ENCODE measurements at regions not wholly inside any gene's neighbourhood (a gene's known extent, or its start where the extent isn't known, plus 50 kb on each side); places are given as distances from the start of the nearest gene placed in this dataset.

- H3K9ac ChIP-seq (ENCODE audit: low read length): no peak overlapping the region
- H3K27me3 ChIP-seq (ENCODE audit: low read length): no peaks in the 10 kb centered on the region
- no peaks in the 10 kb centered on the region for H3K9me3 ChIP-seq (ENCODE audit: insufficient read depth, low read length)
- no peak overlapping the region for H3K4me2 ChIP-seq (ENCODE audit: low read depth, low read length, poor library complexity, severe bottlenecking)
- H3K27ac ChIP-seq (ENCODE audit: low read depth, low read length): no peak overlapping the region
- H3F3A ChIP-seq (ENCODE audit: insufficient read depth): no peaks in the 10 kb centered on the region
- H3K9me2 ChIP-seq (replicated peaks; ENCODE audit: insufficient read depth, low read length): no peaks in the 10 kb centered on the region
- H3K4me3 ChIP-seq (ENCODE audit: insufficient read depth, low read length, poor library complexity, severe bottlenecking): no peak overlapping the region
- H2AFZ ChIP-seq (ENCODE audit: low read depth, low read length, severe bottlenecking): no peak overlapping the region
- no peaks in the 10 kb centered on the region for H4K20me1 ChIP-seq (ENCODE audit: low read depth, low read length)
- H3K36me3 ChIP-seq (ENCODE audit: low read length): no peaks in the 10 kb centered on the region
- no peak for TF ChIP-seq CTCF (IDR thresholded peaks at IDR 0.05; ENCODE audit: insufficient read depth, low read length, poor library complexity, severe bottlenecking)
- no peak for TF ChIP-seq EZH2phosphoT487 (conservative IDR thresholded peaks at IDR 0.05; ENCODE audit: low read length)
- H3K79me2 ChIP-seq (ENCODE audit: insufficient read depth, low read length): no peaks in the 10 kb centered on the region
These were observed 50.2 kb upstream of the CPNE4 start for GRCh38 chr3:132084982-132085381.

GRCh38 chr3:132087356-132087755, 52.5 kb upstream of the CPNE4 start:
- H2AFZ ChIP-seq (ENCODE audit: low read depth, low read length, severe bottlenecking): no peak overlapping the region
- no peak overlapping the region for H3K4me2 ChIP-seq (ENCODE audit: low read depth, low read length, poor library complexity, severe bottlenecking)
- no peaks in the 10 kb centered on the region for H3K9me2 ChIP-seq (replicated peaks; ENCODE audit: insufficient read depth, low read length)
- H3K79me2 ChIP-seq (ENCODE audit: insufficient read depth, low read length): no peaks in the 10 kb centered on the region
- H4K20me1 ChIP-seq (ENCODE audit: low read depth, low read length): no peaks in the 10 kb centered on the region
- TF ChIP-seq EZH2phosphoT487 (conservative IDR thresholded peaks at IDR 0.05; ENCODE audit: low read length) (no peak), CTCF (IDR thresholded peaks at IDR 0.05; ENCODE audit: insufficient read depth, low read length, poor library complexity, severe bottlenecking) (no peak)
- H3K36me3 ChIP-seq (ENCODE audit: low read length): no peaks in the 10 kb centered on the region
- H3K9ac ChIP-seq (ENCODE audit: low read length): no peak overlapping the region
- H3K4me3 ChIP-seq (ENCODE audit: insufficient read depth, low read length, poor library complexity, severe bottlenecking): no peak overlapping the region
- no peaks in the 10 kb centered on the region for H3F3A ChIP-seq (ENCODE audit: insufficient read depth)
- no peak overlapping the region for H3K27ac ChIP-seq (ENCODE audit: low read depth, low read length)
- H3K9me3 ChIP-seq (ENCODE audit: insufficient read depth, low read length): no peaks in the 10 kb centered on the region
- H3K27me3 ChIP-seq (ENCODE audit: low read length): no peaks in the 10 kb centered on the region

- H3K27me3 ChIP-seq (ENCODE audit: low read length): no peaks in the 10 kb centered on the region
- no peaks in the 10 kb centered on the region for H3K9me2 ChIP-seq (replicated peaks; ENCODE audit: insufficient read depth, low read length)
- no peak overlapping the region for H2AFZ ChIP-seq (ENCODE audit: low read depth, low read length, severe bottlenecking)
- no peak overlapping the region for H3K4me3 ChIP-seq (ENCODE audit: insufficient read depth, low read length, poor library complexity, severe bottlenecking)
- no peaks in the 10 kb centered on the region for H4K20me1 ChIP-seq (ENCODE audit: low read depth, low read length)
- no peak overlapping the region for H3K9ac ChIP-seq (ENCODE audit: low read length)
- no peak for TF ChIP-seq CTCF (IDR thresholded peaks at IDR 0.05; ENCODE audit: insufficient read depth, low read length, poor library complexity, severe bottlenecking)
- TF ChIP-seq EZH2phosphoT487 (conservative IDR thresholded peaks at IDR 0.05; ENCODE audit: low read length): no peak
- no peak overlapping the region for H3K4me2 ChIP-seq (ENCODE audit: low read depth, low read length, poor library complexity, severe bottlenecking)
- H3F3A ChIP-seq (ENCODE audit: insufficient read depth): no peaks in the 10 kb centered on the region
- no peaks in the 10 kb centered on the region for H3K36me3 ChIP-seq (ENCODE audit: low read length)
- no peaks in the 10 kb centered on the region for H3K9me3 ChIP-seq (ENCODE audit: insufficient read depth, low read length)
- no peak overlapping the region for H3K27ac ChIP-seq (ENCODE audit: low read depth, low read length)
- H3K79me2 ChIP-seq (ENCODE audit: insufficient read depth, low read length): no peaks in the 10 kb centered on the region
These were observed 53.5 kb upstream of the CPNE4 start for GRCh38 chr3:132088291-132088690.

GRCh38 chr3:132090921-132091320, 56.1 kb upstream of the CPNE4 start:
- H3K4me3 ChIP-seq (ENCODE audit: insufficient read depth, low read length, poor library complexity, severe bottlenecking): no peak overlapping the region

More at GRCh38 chr3:132090921-132091320, 56.1 kb upstream of the CPNE4 start:
- H3K36me3 ChIP-seq (ENCODE audit: low read length): no peaks in the 10 kb centered on the region
- no peaks in the 10 kb centered on the region for H3K9me2 ChIP-seq (replicated peaks; ENCODE audit: insufficient read depth, low read length)
- no peak overlapping the region for H3K27ac ChIP-seq (ENCODE audit: low read depth, low read length)
- H3K9ac ChIP-seq (ENCODE audit: low read length): no peak overlapping the region
- H3K27me3 ChIP-seq (ENCODE audit: low read length): no peaks in the 10 kb centered on the region
- no peaks in the 10 kb centered on the region for H3F3A ChIP-seq (ENCODE audit: insufficient read depth)
- H3K9me3 ChIP-seq (ENCODE audit: insufficient read depth, low read length): no peaks in the 10 kb centered on the region
- H2AFZ ChIP-seq (ENCODE audit: low read depth, low read length, severe bottlenecking): no peak overlapping the region
- H3K79me2 ChIP-seq (ENCODE audit: insufficient read depth, low read length): no peaks in the 10 kb centered on the region
- H4K20me1 ChIP-seq (ENCODE audit: low read depth, low read length): no peaks in the 10 kb centered on the region
- TF ChIP-seq EZH2phosphoT487 (conservative IDR thresholded peaks at IDR 0.05; ENCODE audit: low read length) (no peak), CTCF (IDR thresholded peaks at IDR 0.05; ENCODE audit: insufficient read depth, low read length, poor library complexity, severe bottlenecking) (no peak)
- H3K4me2 ChIP-seq (ENCODE audit: low read depth, low read length, poor library complexity, severe bottlenecking): no peak overlapping the region

Measured in SU-DHL-6 (cell line).